ENCODE measurements at regions not wholly inside any gene's neighbourhood (a gene's known extent, or its start where the extent isn't known, plus 50 kb on each side); places are given as distances from the start of the nearest gene placed in this dataset.

- DNase-seq (ENCODE audit: extremely low read depth in 1 of 11, low read depth in 9 of 11, low spot score in 4 of 11): no peak
Observed at GRCh38 chr4:38560768-38561558, 103.0 kb upstream of the KLF3 start.

DNA sequence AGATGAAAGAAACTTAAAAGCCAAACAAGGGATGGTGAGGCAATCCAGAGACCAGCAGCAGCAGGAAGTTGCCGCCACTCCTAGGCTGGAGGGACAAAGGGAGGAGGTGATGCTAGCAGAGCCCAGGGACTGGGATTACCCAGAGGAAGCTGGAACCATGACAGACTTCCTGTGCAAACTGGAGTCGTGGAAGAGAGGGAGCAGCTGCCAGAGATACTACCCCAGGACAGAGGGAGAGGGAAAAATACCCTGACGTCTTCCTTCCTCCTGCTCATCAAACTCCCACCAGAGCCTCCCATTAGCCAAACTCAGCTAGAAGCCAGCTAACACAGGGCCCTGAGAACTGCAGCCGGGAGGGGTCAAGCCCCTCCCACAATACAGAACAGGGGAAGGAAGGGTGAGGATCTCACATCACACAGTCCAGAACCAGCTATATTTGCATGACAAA lies 101.2 kb upstream of the KLF3 start:
- no peak for DNase-seq (ENCODE audit: extremely low read depth in 1 of 11, low read depth in 9 of 11, low spot score in 4 of 11)

- no peak for DNase-seq (ENCODE audit: extremely low read depth in 1 of 11, low read depth in 9 of 11, low spot score in 4 of 11)
Observed at GRCh38 chr4:38563707-38564495, 100.1 kb upstream of the KLF3 start.

DNA sequence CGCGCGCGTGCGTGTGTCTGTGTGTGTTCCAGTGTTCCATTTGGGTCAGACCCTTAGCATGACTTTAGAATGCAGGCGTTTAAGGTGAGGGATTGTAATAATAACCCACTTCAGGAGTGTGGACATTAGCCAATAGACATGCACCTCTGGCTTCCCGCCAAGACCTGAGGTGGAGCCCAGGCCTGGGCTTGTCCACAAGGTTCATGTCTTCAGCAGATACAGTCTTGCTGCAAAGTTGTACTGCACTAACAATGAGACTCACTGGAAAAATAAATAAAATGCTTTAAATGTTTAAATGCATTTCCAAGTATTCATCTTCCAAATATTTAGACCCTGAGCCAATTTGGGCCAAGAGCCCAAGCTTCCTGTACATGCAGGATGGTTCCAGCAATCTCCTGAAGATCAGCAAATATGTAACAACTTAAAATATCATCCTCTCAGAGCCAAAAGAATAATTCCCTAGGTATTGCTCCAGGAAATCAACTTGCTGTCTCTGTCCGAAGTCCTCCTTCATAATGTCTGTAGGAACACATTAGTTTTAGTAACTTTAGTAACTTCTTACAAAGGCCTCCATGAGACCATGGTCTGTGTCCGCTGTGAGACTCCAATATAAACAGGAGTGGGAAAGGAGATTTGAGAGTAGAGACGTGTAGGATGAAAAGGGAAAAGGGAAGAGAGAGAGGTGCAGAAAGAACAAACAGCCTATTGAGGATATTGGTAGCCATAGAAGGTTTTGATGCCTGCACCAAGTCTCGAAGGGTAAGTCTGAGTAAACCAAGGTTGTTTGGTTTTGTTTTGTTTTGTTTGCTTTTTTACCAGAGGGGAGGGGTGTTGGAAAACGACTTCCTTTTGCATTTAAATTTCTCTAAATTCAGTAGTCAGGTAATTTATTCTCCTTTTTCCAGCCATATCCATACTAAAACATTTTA lies 98.5 kb upstream of the KLF3 start:
- no peak for DNase-seq (ENCODE audit: extremely low read depth in 1 of 11, low read depth in 9 of 11, low spot score in 4 of 11)

- DNase-seq (ENCODE audit: extremely low read depth in 1 of 11, low read depth in 9 of 11, low spot score in 4 of 11): no peak
Observed at GRCh38 chr4:38566806-38567398, 97.1 kb upstream of the KLF3 start.

DNA sequence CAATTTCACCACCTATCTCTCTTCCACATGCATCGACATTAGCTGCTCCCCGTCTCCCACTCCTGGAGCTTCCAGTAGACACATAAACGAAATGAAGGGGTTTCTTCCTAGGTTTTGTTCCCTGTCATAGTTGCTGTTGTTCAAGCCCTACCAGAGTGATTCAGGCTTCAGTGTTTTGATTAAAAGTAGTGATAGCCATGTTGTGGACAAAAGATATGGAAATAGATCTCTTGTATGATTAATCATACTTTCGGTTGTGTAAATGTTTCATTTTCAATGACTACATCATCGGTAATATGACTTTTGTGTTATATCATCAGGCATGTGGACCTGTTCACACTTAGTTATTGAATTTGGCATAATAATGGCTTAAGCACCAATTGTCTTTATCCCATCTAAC lies 96.5 kb upstream of the KLF3 start:
- no peak for DNase-seq (ENCODE audit: extremely low read depth in 1 of 11, low read depth in 9 of 11, low spot score in 4 of 11)

GRCh38 chr4:38568768-38569167 lies 95.2 kb upstream of the KLF3 start:
- no peak for DNase-seq (ENCODE audit: extremely low read depth in 1 of 11, low read depth in 9 of 11, low spot score in 4 of 11)

DNA sequence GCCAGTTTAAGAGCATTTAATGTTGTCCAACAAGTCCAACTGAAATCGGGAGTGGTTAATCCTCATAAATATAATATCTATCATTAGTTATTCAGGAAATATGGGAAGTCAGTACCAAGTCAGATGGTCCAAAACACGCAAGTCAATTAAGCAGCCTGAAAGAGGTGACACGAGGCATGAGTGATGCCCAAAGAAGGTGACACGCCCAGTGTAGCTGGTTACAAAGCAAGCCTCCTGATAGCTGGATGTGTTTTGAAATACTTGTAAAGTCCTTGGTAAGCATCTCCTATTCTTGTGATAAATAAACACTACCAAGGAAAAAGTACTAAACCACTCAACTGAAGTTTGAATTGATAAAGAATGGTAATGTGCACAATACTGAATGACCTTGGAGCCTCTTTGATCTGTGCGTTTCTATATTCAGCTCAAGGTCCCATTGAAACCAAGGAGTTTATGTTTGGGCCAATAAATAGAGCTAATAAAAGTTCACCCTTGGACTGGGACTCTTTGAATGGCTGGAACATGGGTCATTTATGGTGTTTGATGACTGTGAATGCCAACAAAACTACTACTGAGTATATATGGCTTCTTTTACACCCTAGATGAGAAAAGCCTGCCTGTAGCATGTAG lies 93.2 kb upstream of the KLF3 start:
- DNase-seq (ENCODE audit: extremely low read depth in 1 of 11, low read depth in 9 of 11, low spot score in 4 of 11): no peak

GRCh38 chr4:38572793-38573192 lies 91.2 kb upstream of the KLF3 start:
- no peak for DNase-seq (ENCODE audit: extremely low read depth in 1 of 11, low read depth in 9 of 11, low spot score in 4 of 11)

DNA sequence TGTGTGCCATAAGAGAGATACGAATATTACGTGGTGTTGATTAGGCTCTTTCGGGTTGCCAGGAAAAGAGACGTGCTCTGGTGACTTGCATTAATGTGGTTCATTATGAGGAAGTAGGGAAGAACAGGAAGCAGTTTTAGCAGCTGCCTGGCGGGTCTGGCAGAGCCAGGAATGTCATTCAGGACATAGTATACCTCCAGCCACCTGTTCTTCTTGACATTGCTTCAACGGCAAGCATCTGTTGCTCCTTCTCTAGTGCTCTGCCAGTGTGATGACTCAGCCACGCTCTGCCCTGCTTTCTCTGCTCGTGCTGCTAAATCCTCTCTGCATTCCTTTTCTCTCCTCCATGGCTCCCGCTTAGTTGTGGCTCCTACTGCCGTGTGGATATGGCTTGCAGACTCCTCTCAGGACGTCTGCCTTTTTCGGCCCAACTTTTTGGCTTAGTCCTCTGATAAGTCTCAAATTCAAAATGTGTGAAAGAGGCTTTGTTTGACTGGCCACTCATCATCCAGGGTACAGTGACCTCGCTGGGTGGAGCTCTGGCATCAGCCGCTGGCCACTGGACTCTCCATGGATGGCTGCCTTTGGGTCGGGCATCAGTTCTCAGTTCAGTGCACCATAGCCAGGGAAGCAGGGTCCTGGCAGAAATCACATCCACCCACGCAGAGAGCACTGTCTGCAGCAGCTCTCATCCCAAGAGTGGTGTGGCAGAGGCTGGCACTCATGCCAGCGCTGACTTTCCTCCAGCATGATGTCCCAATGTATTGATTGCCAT lies 89.3 kb upstream of the KLF3 start:
- no peak for DNase-seq (ENCODE audit: extremely low read depth in 1 of 11, low read depth in 9 of 11, low spot score in 4 of 11)

DNA sequence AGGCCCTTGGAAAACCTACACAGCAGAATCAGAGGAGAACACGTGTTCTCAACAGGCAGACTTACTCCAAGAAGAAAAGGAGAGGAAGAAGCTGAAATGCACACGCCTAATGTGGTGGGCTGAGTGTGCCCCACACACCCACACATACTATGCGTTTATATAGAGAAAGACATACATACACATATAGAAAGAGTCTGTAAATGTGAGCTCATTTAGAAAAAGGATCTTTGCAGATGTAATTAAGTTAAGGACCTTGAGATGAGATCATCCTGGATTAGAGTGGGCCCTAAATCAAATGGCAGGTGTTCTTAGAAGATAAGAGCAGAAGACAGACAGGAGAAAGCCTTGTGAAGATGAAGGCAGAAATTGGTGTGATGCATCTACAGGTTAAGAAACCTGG lies 87.2 kb upstream of the KLF3 start:
- DNase-seq (ENCODE audit: extremely low read depth in 1 of 11, low read depth in 9 of 11, low spot score in 4 of 11): no peak

- DNase-seq (ENCODE audit: extremely low read depth in 1 of 11, low read depth in 9 of 11, low spot score in 4 of 11): no peak
Observed at GRCh38 chr4:38577462-38577861, 86.5 kb upstream of the KLF3 start.

DNA sequence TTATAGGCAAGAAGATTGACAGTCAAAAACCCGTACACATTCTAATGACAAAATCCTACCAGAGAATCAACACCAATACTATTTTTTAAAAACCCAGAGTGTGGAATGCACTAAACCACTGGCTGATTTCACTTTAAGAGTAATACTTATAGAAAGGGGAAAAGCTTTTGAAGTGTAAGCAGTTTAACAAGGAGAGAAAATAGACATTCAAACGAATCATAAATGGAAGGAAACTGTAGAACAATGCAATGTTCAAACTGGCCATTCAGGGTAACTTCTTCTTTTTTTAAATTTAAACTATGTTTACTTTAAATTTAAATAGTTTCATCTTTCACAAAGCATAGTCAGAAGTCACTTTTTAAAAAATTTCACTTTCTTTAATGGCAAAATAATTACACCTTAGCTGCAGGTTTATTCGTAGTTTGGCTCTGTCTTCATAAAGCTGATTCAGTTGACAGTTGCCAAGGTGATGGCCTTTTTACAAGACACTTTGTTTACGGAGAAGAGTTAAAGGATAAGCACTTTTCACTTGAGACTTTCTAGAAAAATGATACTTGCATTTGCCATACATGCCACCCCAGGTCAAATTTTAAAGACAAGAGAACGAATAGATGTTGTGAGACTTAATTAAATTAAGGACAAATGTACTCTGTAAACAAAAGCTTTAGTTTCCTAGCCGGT lies 82.4 kb upstream of the KLF3 start:
- DNase-seq (ENCODE audit: extremely low read depth in 1 of 11, low read depth in 9 of 11, low spot score in 4 of 11): peak in 1 of 11 donors; percentile 15

- no peak for DNase-seq (ENCODE audit: extremely low read depth in 1 of 11, low read depth in 9 of 11, low spot score in 4 of 11)
Observed at GRCh38 chr4:38582445-38582844, 81.6 kb upstream of the KLF3 start.

DNA sequence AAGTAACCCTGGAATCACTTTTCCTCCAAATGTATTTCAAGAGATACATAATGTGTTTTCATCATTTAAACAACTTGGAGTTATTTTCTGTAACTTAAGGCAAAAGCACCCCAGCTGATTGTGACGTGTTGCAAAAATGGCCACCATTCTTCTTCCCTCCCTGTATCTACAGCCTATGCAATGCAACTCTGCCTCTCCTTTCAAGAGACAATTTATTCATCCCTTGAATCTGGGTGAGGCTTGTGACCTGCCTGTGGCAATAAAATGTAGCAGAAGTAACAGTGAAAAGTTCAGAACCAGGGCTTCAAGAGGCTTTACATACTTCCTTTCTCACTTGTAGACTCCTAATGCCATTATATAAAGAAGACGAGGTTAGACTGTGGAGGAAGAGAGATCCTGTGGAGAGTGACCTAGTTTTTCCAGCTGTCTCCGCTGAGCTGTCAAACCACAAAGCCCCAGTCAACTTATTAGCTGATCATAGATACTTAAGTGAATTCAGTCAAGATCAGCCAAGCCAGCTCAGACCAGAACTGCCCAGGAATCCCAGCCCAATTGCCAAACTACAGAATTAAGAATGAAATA lies 81.0 kb upstream of the KLF3 start:
- no peak for DNase-seq (ENCODE audit: extremely low read depth in 1 of 11, low read depth in 9 of 11, low spot score in 4 of 11)

DNA sequence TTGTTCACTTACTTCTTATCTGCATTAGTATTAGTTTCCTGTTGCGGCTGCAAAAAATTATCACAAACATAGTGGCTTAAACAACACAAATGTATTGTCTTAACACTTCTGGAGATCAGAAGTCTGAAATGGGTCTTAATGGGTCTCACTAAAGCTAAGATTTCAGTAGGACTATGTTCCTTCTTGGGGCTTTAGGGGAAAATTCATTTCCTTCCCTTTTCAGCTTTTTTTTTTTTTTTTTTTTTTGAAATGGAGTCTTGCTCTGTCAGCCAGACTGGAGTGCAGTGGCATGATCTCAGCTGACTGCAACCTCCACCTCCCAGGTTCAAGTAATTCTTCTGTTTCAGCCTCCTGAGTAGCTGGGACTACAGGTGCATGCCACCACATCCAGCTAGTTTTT lies 78.1 kb upstream of the KLF3 start:
- no peak for DNase-seq (ENCODE audit: extremely low read depth in 1 of 11, low read depth in 9 of 11, low spot score in 4 of 11)

DNA sequence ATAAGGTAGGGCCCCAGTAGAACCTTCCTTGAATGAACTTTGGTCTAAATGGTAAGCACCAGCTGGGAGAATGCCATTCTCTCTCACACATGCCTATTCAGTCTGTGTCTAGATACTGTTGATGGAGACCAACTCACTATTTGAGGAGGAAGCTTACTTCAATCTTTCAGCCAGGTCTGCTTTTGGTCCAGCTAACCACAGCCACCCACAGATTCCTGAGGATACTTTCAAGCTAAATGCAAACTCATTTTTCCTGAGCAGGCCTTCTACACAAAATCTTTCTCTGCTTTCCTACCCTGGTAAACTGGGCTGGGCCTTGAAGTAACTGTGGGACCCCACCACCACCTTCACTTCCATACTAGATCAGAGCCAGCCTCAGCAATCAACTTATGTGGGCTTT lies 76.9 kb upstream of the KLF3 start:
- no peak for DNase-seq (ENCODE audit: extremely low read depth in 1 of 11, low read depth in 9 of 11, low spot score in 4 of 11)

Measured in renal cortex interstitium (tissue), 11 donors.